H1 (cell line): ENCODE measurements at regions not wholly inside any gene's neighbourhood (a gene's known extent, or its start where the extent isn't known, plus 50 kb on each side); places are given as distances from the start of the nearest gene placed in this dataset.

Source experiments
- CTCF ChIA-PET: fragments of 300-600 bp; sonication (Branson Sonifier 250); formaldehyde crosslinking; loops from one replicate; lab custom pipeline; 2021; ENCODE audit not compliant: partially characterized antibody; lab: Charles Lee
- POLR2A ChIA-PET: fragments of 300-600 bp; sonication (Branson Sonifier 250); formaldehyde crosslinking; loops from one replicate; lab custom pipeline; 2021; ENCODE audit warnings: inconsistent platforms; ENCODE audit not compliant: partially characterized antibody; lab: Charles Lee
- DNase-seq, 2 experiments: peaks; one replicate each; pipeline versions ENCODE4 v3.0.0 to v3.0.0-alpha.2; 2010 to 2022; ENCODE audit warnings: low spot score in 2 of 2, low read depth in 1 of 2, mixed read lengths in 1 of 2
- FAIRE-seq: peaks from 2 replicates; lab custom pipeline; 2011; peaks lifted over from hg19 to GRCh38; lab: Jason Lieb, UNC
- H2AFZ ChIP-seq: 2 replicates; pipeline ENCODE4 v1.8.1; 2012; ENCODE audit warnings: low read length, inconsistent platforms
- H2AK5ac ChIP-seq: 2 replicates; pipeline ENCODE4 v1.6.1; 2013; ENCODE audit warnings: low read depth, low read length
- H2BK120ac ChIP-seq: replicated peaks from 2 replicates; pipeline ENCODE3; 2013; ENCODE audit warnings: low read depth, low read length, inconsistent platforms
- H2BK12ac ChIP-seq: 2 replicates; pipeline ENCODE4 v1.6.1; 2013; ENCODE audit warnings: low read depth, low read length
- H2BK15ac ChIP-seq: 2 replicates; pipeline ENCODE4 v1.6.1; 2013; ENCODE audit warnings: low read length
- H2BK20ac ChIP-seq: 2 replicates; pipeline ENCODE4 v1.6.1; 2013; ENCODE audit warnings: low read length
- H2BK5ac ChIP-seq: 2 replicates; pipeline ENCODE4 v1.6.1; 2013; ENCODE audit warnings: low read depth, low read length
- H3K14ac ChIP-seq: 2 replicates; pipeline ENCODE4 v1.6.1; 2013; ENCODE audit warnings: inconsistent platforms; ENCODE audit not compliant: insufficient read length
- H3K18ac ChIP-seq: 2 replicates; pipeline ENCODE4 v1.6.1; 2013; ENCODE audit warnings: low read length; ENCODE audit errors: extremely low read depth
- H3K23ac ChIP-seq: 2 replicates; pipeline ENCODE4 v1.6.1; 2013; ENCODE audit warnings: inconsistent platforms; ENCODE audit not compliant: insufficient read length
- H3K23me2 ChIP-seq: 2 replicates; pipeline ENCODE4 v1.6.1; 2013; ENCODE audit warnings: low read depth, low read length
- H3K27ac ChIP-seq: 2 replicates; pipeline ENCODE4 v1.6.1; 2011; ENCODE audit warnings: low read depth, low read length, inconsistent platforms
- H3K27me3 ChIP-seq, 4 experiments: replicated peaks in 1 of 4; 1 replicate in 1 of 4; 2 replicates in 3 of 4; pipeline versions ENCODE4 v1.6.1 to v1.8.1; 2011 to 2013; ENCODE audit warnings: low read length in 3 of 4, mild to moderate bottlenecking in 3 of 4, inconsistent platforms in 2 of 4, mixed read lengths in 2 of 4, moderate library complexity in 1 of 4; ENCODE audit not compliant: control insufficient read depth in 3 of 4, insufficient read depth in 3 of 4; ENCODE audit errors: extremely low read depth in 1 of 4
- H3K36me3 ChIP-seq, 4 experiments: 2 replicates each; pipeline versions ENCODE4 v1.6.1 to v1.8.1; 2011 to 2013; ENCODE audit warnings: mild to moderate bottlenecking in 4 of 4, low read length in 3 of 4, moderate library complexity in 2 of 4, control low read depth in 1 of 4, inconsistent platforms in 1 of 4; ENCODE audit not compliant: insufficient read depth in 4 of 4, control insufficient read depth in 2 of 4
- H3K4ac ChIP-seq: replicated peaks from 2 replicates; pipeline ENCODE3; 2013; ENCODE audit warnings: low read length, low read depth, mixed read lengths, inconsistent platforms; ENCODE audit not compliant: insufficient read length
- H3K4me1 ChIP-seq, 4 experiments: replicated peaks in 1 of 4; 1 replicate in 1 of 4; 2 replicates in 3 of 4; pipeline versions ENCODE4 v1.6.1 to v1.8.1; 2011 to 2013; ENCODE audit warnings: low read length in 3 of 4, inconsistent platforms in 2 of 4, mixed read lengths in 1 of 4; ENCODE audit not compliant: insufficient read depth in 4 of 4, control insufficient read depth in 3 of 4
- H3K4me2 ChIP-seq, 2 experiments: 2 replicates each; pipeline versions ENCODE4 v1.6.1 to v1.8.1; 2011 to 2013; ENCODE audit warnings: low read depth in 2 of 2, low read length in 2 of 2, control low read depth in 1 of 2, inconsistent platforms in 1 of 2, mild to moderate bottlenecking in 1 of 2; ENCODE audit not compliant: insufficient read depth in 1 of 2
- H3K4me3 ChIP-seq, 4 experiments: fragments of 200-600, 300-600 bp in 1 of 4; sonication (generic), shearing (Covaris generic), sonication (Bioruptor Twin) in 1 of 4; 2 replicates each; pipeline versions ENCODE4 v1.5.1 to v1.8.1; 2011 to 2016; ENCODE audit warnings: low read length in 4 of 4, low read depth in 3 of 4, control low read depth in 2 of 4, inconsistent platforms in 2 of 4, mild to moderate bottlenecking in 2 of 4, mixed read lengths in 1 of 4, moderate library complexity in 1 of 4; ENCODE audit not compliant: insufficient read depth in 2 of 4; ENCODE audit errors: extremely low read depth in 1 of 4
- H3K56ac ChIP-seq: replicated peaks from 2 replicates; pipeline ENCODE3; 2013; ENCODE audit warnings: low read depth, mild to moderate bottlenecking, mixed read lengths, low read length, inconsistent platforms; ENCODE audit not compliant: insufficient read length
- H3K79me1 ChIP-seq: 2 replicates; pipeline ENCODE4 v1.6.1; 2013; ENCODE audit warnings: low read depth, low read length, control low read depth
- H3K79me2 ChIP-seq, 2 experiments: 2 replicates each; pipeline versions ENCODE4 v1.6.1 to v1.8.1; 2012 to 2013; ENCODE audit warnings: low read length in 2 of 2, mild to moderate bottlenecking in 2 of 2, inconsistent platforms in 1 of 2; ENCODE audit not compliant: insufficient read depth in 2 of 2, control insufficient read depth in 1 of 2
- H3K9ac ChIP-seq, 4 experiments: replicated peaks in 1 of 4; 1 replicate in 1 of 4; 2 replicates in 3 of 4; pipeline versions ENCODE4 v1.6.1 to v1.8.1; 2011 to 2013; ENCODE audit warnings: low read depth in 3 of 4, low read length in 3 of 4, control low read depth in 2 of 4, mild to moderate bottlenecking in 2 of 4, moderate library complexity in 2 of 4, inconsistent platforms in 1 of 4; ENCODE audit errors: extremely low read depth in 1 of 4
- H3K9me3 ChIP-seq, 2 experiments: 2 replicates each; pipeline versions ENCODE4 v1.6.1 to v1.8.1; 2012 to 2013; ENCODE audit warnings: mild to moderate bottlenecking in 2 of 2, moderate library complexity in 2 of 2, control low read depth in 1 of 2, inconsistent platforms in 1 of 2, low read depth in 1 of 2, low read length in 1 of 2, mixed read lengths in 1 of 2; ENCODE audit not compliant: insufficient read depth in 2 of 2
- H4K20me1 ChIP-seq, 2 experiments: replicated peaks in 1 of 2; 2 replicates each; pipeline versions ENCODE3 to v1.8.1; 2011 to 2013; ENCODE audit warnings: inconsistent platforms in 2 of 2, low read length in 2 of 2, mild to moderate bottlenecking in 1 of 2; ENCODE audit not compliant: insufficient read depth in 2 of 2, control insufficient read depth in 1 of 2
- H4K5ac ChIP-seq: 2 replicates; pipeline ENCODE4 v1.6.1; 2013; ENCODE audit warnings: low read length, low read depth, mixed read lengths, inconsistent platforms; ENCODE audit not compliant: insufficient read length
- H4K8ac ChIP-seq: 2 replicates; pipeline ENCODE4 v1.8.0; 2013; ENCODE audit warnings: mild to moderate bottlenecking, moderate library complexity, low read length, inconsistent platforms; ENCODE audit not compliant: insufficient read depth; ENCODE audit errors: extremely low read depth
- H4K91ac ChIP-seq: replicated peaks from 2 replicates; pipeline ENCODE3; 2013; ENCODE audit warnings: low read length, mixed read lengths, inconsistent platforms; ENCODE audit not compliant: insufficient read length
- CHD2 ChIP-seq: IDR thresholded peaks from 2 replicates; pipeline ENCODE4 v1.6.1; 2012; ENCODE audit warnings: low read length, improper control_type of control experiment
- CREB1 ChIP-seq: IDR thresholded peaks from 2 replicates; pipeline ENCODE4 v1.6.1; 2012; ENCODE audit warnings: inconsistent platforms
- E2F6 ChIP-seq: IDR thresholded peaks from 2 replicates; pipeline ENCODE4 v1.6.1; 2012; ENCODE audit warnings: inconsistent platforms
- JUN ChIP-seq: IDR thresholded peaks from 2 replicates; pipeline ENCODE4 v1.6.1; 2011; ENCODE audit warnings: low read depth, mild to moderate bottlenecking, improper control_type of control experiment, low read length
- KDM5A ChIP-seq: fragments of 200-600 bp; IDR thresholded peaks from 2 replicates; pipeline ENCODE4 v1.7.1; 2012; ENCODE audit warnings: mild to moderate bottlenecking, low read length, inconsistent platforms, mixed read lengths
- NANOG ChIP-seq: IDR thresholded peaks from 2 replicates; pipeline ENCODE4 v1.6.1; 2011; ENCODE audit warnings: low read length, low read depth, mild to moderate bottlenecking, inconsistent platforms; ENCODE audit not compliant: insufficient read depth, poor library complexity, severe bottlenecking
- POLR2A ChIP-seq, 2 experiments: IDR thresholded peaks; 1 replicate in 1 of 2; 2 replicates in 1 of 2; pipeline ENCODE4 v1.6.1; 2011; ENCODE audit warnings: low read depth in 2 of 2, low read length in 2 of 2, mild to moderate bottlenecking in 2 of 2; ENCODE audit errors: control extremely low read depth in 1 of 2
- SIX5 ChIP-seq: IDR thresholded peaks from 2 replicates; pipeline ENCODE4 v1.6.1; 2011; ENCODE audit warnings: mild to moderate bottlenecking, low read depth, low read length
- WGBS, 2 experiments: shearing (Covaris generic) in 1 of 2; methylation state at CpG; one replicate each; pipeline versions ENCODE4 v1.1.6 to v1.1.7; 2013 to 2015; ENCODE audit warnings: low lambda C conversion rate in 2 of 2, mixed read lengths in 2 of 2, inconsistent platforms in 1 of 2, low coverage in 1 of 2, missing lambda C conversion rate in 1 of 2; ENCODE audit not compliant: insufficient replicate concordance in 2 of 2, insufficient coverage in 1 of 2, insufficient read length in 1 of 2; ENCODE audit errors: extremely low coverage in 1 of 2, missing lambda C conversion rate in 1 of 2; 5-methylcytosine and 5-hydroxymethylcytosine counted together

GRCh38 chr22:48456449-48456848, 1371.2 kb downstream of the BRD1 start:
- Histone ChIP-seq H2AK5ac (no peak overlapping the region), H2AFZ (no peak overlapping the region), H3K4me2 (no peak overlapping the region), H4K5ac (no peak overlapping the region), H3K14ac (no peak overlapping the region), H3K79me1 (no peaks in the 10 kb centered on the region; the same call in 1 of the 2 replicates), H4K91ac (no peak overlapping the region), H2BK15ac (no peak overlapping the region), H3K9me3 (no peaks in the 10 kb centered on the region), H2BK12ac (no peak overlapping the region), H3K23me2 (no peaks in the 10 kb centered on the region)
- TF ChIP-seq POLR2A (IDR thresholded peaks at IDR 0.05; ENCODE audit: control extremely low read depth in 1 of 2, low read depth in 2 of 2, low read length in 2 of 2) (no peak), E2F6 (no peak), KDM5A (no peak), JUN (no peak), SIX5 (no peak), CREB1 (no peak), NANOG (no peak), CHD2 (no peak)
- TF ChIP-seq, all 59 proteins: peak for 0
- Histone ChIP-seq H4K20me1 (no peaks in the 10 kb centered on the region), H3K36me3 (no peaks in the 10 kb centered on the region), H3K79me2 (no peaks in the 10 kb centered on the region), H3K4ac (no peak overlapping the region), H3K23ac (no peak overlapping the region), H4K8ac (no peak overlapping the region), H3K56ac (no peak overlapping the region), H3K27ac (no peak overlapping the region), H2BK20ac (no peak overlapping the region), H3K27me3 (no peaks in the 10 kb centered on the region), H3K18ac (no peak overlapping the region), H2BK120ac (no peak overlapping the region), H2BK5ac (no peak overlapping the region), H3K4me1 (no peaks in the 10 kb centered on the region), H3K4me3 (no peak overlapping the region), H3K9ac (no peak overlapping the region)
- ChIA-PET POLR2A (no interaction called here), CTCF (no interaction called here)
- no peak for DNase-seq
- FAIRE-seq = no peak
- WGBS, 2 experiments = 88% methylated on average over 8 of the region's 8 CpGs; no CpG with 5 or more reads in 1 of the 2 experiments
